OCI-LY1 (cell line): ENCODE measurements at regions not wholly inside any gene's neighbourhood (a gene's known extent, or its start where the extent isn't known, plus 50 kb on each side); places are given as distances from the start of the nearest gene placed in this dataset.
"Not testable (repeated sequence)": the region's sequence is repeated elsewhere in the genome, so short reads cannot be mapped to it uniquely, and the experiment has no call there.

Experiments
- CTCF ChIP-seq: fragments of 200-600 bp; sonication (generic), shearing (Covaris generic); IDR thresholded peaks from 2 replicates; pipeline ENCODE4 v1.5.1; 2017; ENCODE audit warnings: mild to moderate bottlenecking, antibody characterized with exemption, low read length, moderate library complexity, mixed read lengths
- EZH2 ChIP-seq: fragments of 200-600 bp; sonication (generic), shearing (Covaris generic); IDR thresholded peaks from 2 replicates; pipeline ENCODE4 v1.8.0; 2017; ENCODE audit warnings: borderline replicate concordance, mixed run types, mild to moderate bottlenecking, antibody characterized with exemption, low read length, moderate library complexity, mixed read lengths

DNA sequence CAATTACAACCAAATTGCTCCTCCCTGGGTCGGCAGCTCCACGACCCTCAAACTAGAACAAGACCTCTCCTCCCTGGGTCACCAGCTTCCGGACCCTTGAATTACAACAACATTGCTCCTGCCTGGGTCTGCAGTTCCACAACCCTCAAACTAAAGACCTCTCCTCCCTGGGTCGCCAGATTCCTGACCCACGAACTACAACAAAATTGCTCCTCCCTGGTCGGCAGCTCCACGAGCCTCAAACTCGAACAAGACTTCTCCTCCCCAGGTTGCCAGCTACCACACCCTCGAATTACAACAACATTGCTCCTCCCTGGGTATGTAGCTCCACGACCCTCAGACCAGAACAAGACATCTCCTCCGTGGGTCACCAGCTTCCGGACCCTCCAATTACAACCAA, 313.2 kb downstream of the PREX1 start:
- TF ChIP-seq CTCF, EZH2: not testable (repeated sequence)
